ENCODE measurements at regions not wholly inside any gene's neighbourhood (a gene's known extent, or its start where the extent isn't known, plus 50 kb on each side); places are given as distances from the start of the nearest gene placed in this dataset.

- TF ChIP-seq CTCF (IDR thresholded peaks at IDR 0.05): no peak
- no peak for TF ChIP-seq POLR2AphosphoS5 (IDR thresholded peaks at IDR 0.05)
Observed at GRCh38 chr1:112319371-112320040, 76.5 kb upstream of the CTTNBP2NL start.

Measured in suprapubic skin (tissue), 3 donors.